HUES48 (cell line): ENCODE measurements at regions not wholly inside any gene's neighbourhood (a gene's known extent, or its start where the extent isn't known, plus 50 kb on each side); places are given as distances from the start of the nearest gene placed in this dataset.

Experiments used
- H3K27ac ChIP-seq: one replicate; pipeline ENCODE4 v1.7.0; 2013; ENCODE audit warnings: low read depth, low read length, inconsistent platforms
- H3K27me3 ChIP-seq: 2 replicates; pipeline ENCODE4 v1.6.1; 2013; ENCODE audit warnings: mild to moderate bottlenecking, low read length; ENCODE audit not compliant: control insufficient read depth, insufficient read depth
- H3K36me3 ChIP-seq: 2 replicates; pipeline ENCODE4 v1.6.1; 2013; ENCODE audit warnings: low read length; ENCODE audit not compliant: control insufficient read depth, insufficient read depth
- H3K4me1 ChIP-seq: 2 replicates; pipeline ENCODE4 v1.6.1; 2013; ENCODE audit warnings: mild to moderate bottlenecking, low read length; ENCODE audit not compliant: control insufficient read depth, insufficient read depth
- H3K4me3 ChIP-seq: 2 replicates; pipeline ENCODE4 v1.5.1; 2013; ENCODE audit warnings: mild to moderate bottlenecking, low read depth, low read length
- H3K9ac ChIP-seq: 2 replicates; pipeline ENCODE4 v1.6.1; 2013; ENCODE audit warnings: mild to moderate bottlenecking, low read depth, low read length, moderate library complexity
- H3K9me3 ChIP-seq: 2 replicates; pipeline ENCODE4 v1.6.1; 2013; ENCODE audit warnings: low read length; ENCODE audit not compliant: control insufficient read depth, insufficient read depth

- H3K27ac ChIP-seq = no peak overlapping the region
- no peaks in the 10 kb centered on the region for H3K36me3 ChIP-seq
- H3K27me3 ChIP-seq = no peaks in the 10 kb centered on the region; the same call in 1 of the 2 replicates
- H3K4me3 ChIP-seq = no peak overlapping the region
- no peak overlapping the region for H3K9ac ChIP-seq
- H3K4me1 ChIP-seq = no peaks in the 10 kb centered on the region
- H3K9me3 ChIP-seq = no peaks in the 10 kb centered on the region
Measured at GRCh38 chr12:115898670-115899069, 378.8 kb downstream of the MED13L start.

- no peaks in the 10 kb centered on the region for H3K36me3 ChIP-seq
- no peaks in the 10 kb centered on the region; the same call in 1 of the 2 replicates for H3K27me3 ChIP-seq
- no peak overlapping the region for H3K4me3 ChIP-seq
- no peak overlapping the region for H3K27ac ChIP-seq
- no peaks in the 10 kb centered on the region for H3K9me3 ChIP-seq
- H3K4me1 ChIP-seq = no peaks in the 10 kb centered on the region
- H3K9ac ChIP-seq = no peak overlapping the region
Measured at GRCh38 chr12:115897729-115898128, 379.8 kb downstream of the MED13L start.

- Histone ChIP-seq H3K36me3 (no peaks in the 10 kb centered on the region), H3K27me3 (no peaks in the 10 kb centered on the region; the same call in 1 of the 2 replicates), H3K9ac (no peak overlapping the region), H3K4me1 (peaks cover 18% of the 10 kb centered on the region), H3K27ac (no peak overlapping the region), H3K4me3 (no peak overlapping the region), H3K9me3 (no peaks in the 10 kb centered on the region)
Measured at GRCh38 chr12:115895247-115895646, 382.2 kb downstream of the MED13L start.

- peak overlapping the region; percentile 52 for H3K27ac ChIP-seq
- no peaks in the 10 kb centered on the region for H3K27me3 ChIP-seq
- H3K9me3 ChIP-seq = no peaks in the 10 kb centered on the region
- no peaks in the 10 kb centered on the region for H3K36me3 ChIP-seq
- peaks cover 18% of the 10 kb centered on the region for H3K4me1 ChIP-seq
- no peak overlapping the region for H3K9ac ChIP-seq
- no peak overlapping the region for H3K4me3 ChIP-seq
Measured at GRCh38 chr12:115891556-115892164, 385.8 kb downstream of the MED13L start.

- no peaks in the 10 kb centered on the region for H3K27me3 ChIP-seq
- H3K27ac ChIP-seq = no peak overlapping the region
- H3K9me3 ChIP-seq = no peaks in the 10 kb centered on the region
- no peaks in the 10 kb centered on the region for H3K36me3 ChIP-seq
- H3K4me3 ChIP-seq = no peak overlapping the region
- peaks cover 17% of the 10 kb centered on the region for H3K4me1 ChIP-seq
- no peak overlapping the region for H3K9ac ChIP-seq
Measured at GRCh38 chr12:115886666-115887065, 390.8 kb downstream of the MED13L start.

- Histone ChIP-seq H3K4me1 (peaks cover 8% of the 10 kb centered on the region), H3K9ac (no peak overlapping the region), H3K36me3 (no peaks in the 10 kb centered on the region), H3K27ac (no peak overlapping the region), H3K27me3 (no peaks in the 10 kb centered on the region), H3K4me3 (no peak overlapping the region), H3K9me3 (no peaks in the 10 kb centered on the region)
Measured at GRCh38 chr12:115885040-115885690, 392.3 kb downstream of the MED13L start.

- Histone ChIP-seq H3K4me1 (peaks cover 8% of the 10 kb centered on the region), H3K4me3 (no peak overlapping the region), H3K27ac (no peak overlapping the region), H3K27me3 (no peaks in the 10 kb centered on the region), H3K9me3 (no peaks in the 10 kb centered on the region), H3K9ac (no peak overlapping the region), H3K36me3 (no peaks in the 10 kb centered on the region)
Measured at GRCh38 chr12:115882936-115883335, 394.6 kb downstream of the MED13L start.

- Histone ChIP-seq H3K27me3 (no peaks in the 10 kb centered on the region), H3K9ac (no peak overlapping the region), H3K27ac (no peak overlapping the region), H3K4me1 (peaks cover 8% of the 10 kb centered on the region), H3K36me3 (no peaks in the 10 kb centered on the region), H3K4me3 (no peak overlapping the region), H3K9me3 (no peaks in the 10 kb centered on the region)
Measured at GRCh38 chr12:115880238-115880637, 397.3 kb downstream of the MED13L start.

- no peaks in the 10 kb centered on the region for H3K9me3 ChIP-seq
- H3K27ac ChIP-seq = no peak overlapping the region
Measured at GRCh38 chr12:115879354-115879753, 398.1 kb downstream of the MED13L start.

GRCh38 chr12:115873451-115874082 lies 403.9 kb downstream of the MED13L start:
- no peaks in the 10 kb centered on the region for H3K36me3 ChIP-seq
- H3K4me1 ChIP-seq = peaks cover 29% of the 10 kb centered on the region
- no peaks in the 10 kb centered on the region for H3K27me3 ChIP-seq
- peak overlapping the region; percentile 96 for H3K27ac ChIP-seq
- peak overlapping the region; percentile 32; the same call in 1 of the 2 replicates for H3K9ac ChIP-seq
- H3K9me3 ChIP-seq = no peaks in the 10 kb centered on the region
- peak overlapping the region; percentile 31 for H3K4me3 ChIP-seq

More at GRCh38 chr12:115879354-115879753, 398.1 kb downstream of the MED13L start:
- Histone ChIP-seq H3K4me3 (no peak overlapping the region), H3K4me1 (peaks cover 8% of the 10 kb centered on the region), H3K9ac (no peak overlapping the region), H3K27me3 (no peaks in the 10 kb centered on the region), H3K36me3 (no peaks in the 10 kb centered on the region)

GRCh38 chr12:115872919-115873357 lies 404.6 kb downstream of the MED13L start:
- Histone ChIP-seq H3K36me3 (no peaks in the 10 kb centered on the region), H3K4me3 (peak overlapping the region; percentile 31), H3K9me3 (no peaks in the 10 kb centered on the region), H3K27ac (peak overlapping the region; percentile 96), H3K27me3 (no peaks in the 10 kb centered on the region), H3K9ac (peak overlapping the region; percentile 42; the same call in 1 of the 2 replicates), H3K4me1 (peaks cover 29% of the 10 kb centered on the region)
